ENCODE measurements at regions not wholly inside any gene's neighbourhood (a gene's known extent, or its start where the extent isn't known, plus 50 kb on each side); places are given as distances from the start of the nearest gene placed in this dataset.

DNA sequence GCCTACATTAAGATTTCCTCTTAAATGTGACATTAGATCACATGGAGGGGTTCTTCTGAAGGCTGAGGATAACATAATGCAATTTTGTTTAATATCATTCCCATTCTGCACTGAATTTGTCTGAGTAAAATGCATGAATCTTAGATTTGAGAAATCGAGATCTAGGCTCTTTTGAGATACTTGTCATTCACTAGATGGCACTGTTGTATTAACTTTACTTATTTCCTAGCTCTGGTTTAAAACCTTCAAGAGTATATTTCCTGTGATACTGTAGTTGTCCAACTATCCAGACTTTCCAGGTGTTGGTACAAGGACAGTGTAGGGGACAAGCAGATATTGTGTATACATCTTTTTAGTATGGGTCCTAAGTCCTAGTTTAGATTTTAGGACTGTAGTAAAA, 91.7 kb upstream of the SEL1L start:
- no peaks in the 10 kb centered on the region for H3K27me3 ChIP-seq (ENCODE audit: control insufficient read depth in 2 of 2, insufficient read depth in 2 of 2, low read length in 2 of 2)
- no peak overlapping the region for H3K27ac Mint-ChIP-seq
- DNase-seq: no peak
- H4K20me1 ChIP-seq (ENCODE audit: insufficient read depth, low read length): no peaks in the 10 kb centered on the region
- H3K27ac ChIP-seq (ENCODE audit: low read depth in 1 of 2, low read length in 2 of 2): no peak overlapping the region
- H3K4me2 ChIP-seq (replicated peaks; ENCODE audit: extremely low read depth, low read length, poor library complexity, severe bottlenecking): no peak overlapping the region
- H3K9ac ChIP-seq (ENCODE audit: insufficient read depth, low read length, poor library complexity, severe bottlenecking): no peak overlapping the region
- WGBS (ENCODE audit: insufficient coverage): no CpG with 5 or more reads among the region's 1 CpG
- H2AFZ ChIP-seq (ENCODE audit: insufficient read depth, low read depth, low read length, poor library complexity, severe bottlenecking): no peak overlapping the region
- no peak overlapping the region for H3K4me3 ChIP-seq (replicated peaks in 1 of 3; ENCODE audit: low read depth in 2 of 3, low read length in 3 of 3)
- H3K4me1 ChIP-seq (ENCODE audit: control insufficient read depth in 1 of 2, insufficient read depth in 2 of 2, low read length in 2 of 2): no peaks in the 10 kb centered on the region
- no peaks in the 10 kb centered on the region for H3K36me3 ChIP-seq (replicated peaks in 1 of 2; ENCODE audit: control insufficient read depth in 1 of 2, insufficient read depth in 2 of 2, low read length in 2 of 2)
- no peaks in the 10 kb centered on the region for H3K36me3 Mint-ChIP-seq
- H3K4me1 Mint-ChIP-seq: peaks cover 5% of the 10 kb centered on the region
- H3K4me3 Mint-ChIP-seq: no peak overlapping the region
- TF ChIP-seq, protein P1, sequence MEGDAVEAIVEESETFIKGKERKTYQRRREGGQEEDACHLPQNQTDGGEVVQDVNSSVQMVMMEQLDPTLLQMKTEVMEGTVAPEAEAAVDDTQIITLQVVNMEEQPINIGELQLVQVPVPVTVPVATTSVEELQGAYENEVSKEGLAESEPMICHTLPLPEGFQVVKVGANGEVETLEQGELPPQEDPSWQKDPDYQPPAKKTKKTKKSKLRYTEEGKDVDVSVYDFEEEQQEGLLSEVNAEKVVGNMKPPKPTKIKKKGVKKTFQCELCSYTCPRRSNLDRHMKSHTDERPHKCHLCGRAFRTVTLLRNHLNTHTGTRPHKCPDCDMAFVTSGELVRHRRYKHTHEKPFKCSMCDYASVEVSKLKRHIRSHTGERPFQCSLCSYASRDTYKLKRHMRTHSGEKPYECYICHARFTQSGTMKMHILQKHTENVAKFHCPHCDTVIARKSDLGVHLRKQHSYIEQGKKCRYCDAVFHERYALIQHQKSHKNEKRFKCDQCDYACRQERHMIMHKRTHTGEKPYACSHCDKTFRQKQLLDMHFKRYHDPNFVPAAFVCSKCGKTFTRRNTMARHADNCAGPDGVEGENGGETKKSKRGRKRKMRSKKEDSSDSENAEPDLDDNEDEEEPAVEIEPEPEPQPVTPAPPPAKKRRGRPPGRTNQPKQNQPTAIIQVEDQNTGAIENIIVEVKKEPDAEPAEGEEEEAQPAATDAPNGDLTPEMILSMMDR (IDR thresholded peaks at IDR 0.05): no peak
- H3K79me2 ChIP-seq (ENCODE audit: insufficient read depth, low read length): no peaks in the 10 kb centered on the region
- H3K27me3 Mint-ChIP-seq (ENCODE audit: low read depth in 3 of 3): peaks cover 0 to 3% (median 0%) of the 10 kb centered on the region in 3 donors
- H3K9me3 ChIP-seq (replicated peaks in 1 of 2; ENCODE audit: control insufficient read depth in 1 of 2, insufficient read depth in 1 of 2, low read length in 2 of 2): peaks cover 0 to 4% of the 10 kb centered on the region in 2 donors
- intact Hi-C loops (cut with micrococcal nuclease): no loop called here
- H3K9me3 Mint-ChIP-seq: peaks cover 2 to 18% (median 5%) of the 10 kb centered on the region in 7 donors

DNA sequence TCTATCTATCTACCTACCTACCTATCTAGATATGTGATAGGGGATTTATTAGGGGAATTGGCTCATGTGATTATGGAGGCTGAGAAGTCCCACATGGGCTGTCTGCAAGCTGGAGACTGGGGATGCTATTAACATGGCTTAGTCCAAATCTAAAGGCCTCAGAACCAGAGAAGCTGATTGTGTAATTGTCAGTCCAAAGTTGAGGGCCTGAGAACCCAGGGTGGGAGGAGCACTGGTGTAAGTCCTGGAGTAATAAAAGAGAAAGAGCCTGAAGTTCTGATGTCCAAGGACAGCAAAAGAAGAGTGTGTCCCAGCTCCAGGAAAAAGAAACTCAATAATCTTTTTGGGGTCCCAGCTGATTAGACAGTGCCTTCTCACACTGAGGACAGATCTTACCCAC, 98.5 kb upstream of the SEL1L start:
- H3K4me1 ChIP-seq (ENCODE audit: control insufficient read depth in 1 of 2, insufficient read depth in 2 of 2, low read length in 2 of 2): no peaks in the 10 kb centered on the region
- H3K9me3 ChIP-seq (replicated peaks in 1 of 2; ENCODE audit: control insufficient read depth in 1 of 2, insufficient read depth in 1 of 2, low read length in 2 of 2): no peaks in the 10 kb centered on the region
- no peaks in the 10 kb centered on the region for H3K36me3 ChIP-seq (replicated peaks in 1 of 2; ENCODE audit: control insufficient read depth in 1 of 2, insufficient read depth in 2 of 2, low read length in 2 of 2)
- no peak overlapping the region for H3K4me3 ChIP-seq (replicated peaks in 1 of 3; ENCODE audit: low read depth in 2 of 3, low read length in 3 of 3)
- no peak overlapping the region for H2AFZ ChIP-seq (ENCODE audit: insufficient read depth, low read depth, low read length, poor library complexity, severe bottlenecking)
- no peak overlapping the region for H3K4me3 Mint-ChIP-seq
- no peak overlapping the region for H3K4me2 ChIP-seq (replicated peaks; ENCODE audit: extremely low read depth, low read length, poor library complexity, severe bottlenecking)
- H3K27me3 Mint-ChIP-seq (ENCODE audit: low read depth in 3 of 3): peaks cover 0 to 6% (median 5%) of the 10 kb centered on the region in 3 donors
- peaks cover 0 to 4% (median 3%) of the 10 kb centered on the region in 7 donors for H3K9me3 Mint-ChIP-seq
- DNase-seq: no peak
- TF ChIP-seq, protein P1 (IDR thresholded peaks at IDR 0.05): no peak
- no peaks in the 10 kb centered on the region for H3K79me2 ChIP-seq (ENCODE audit: insufficient read depth, low read length)
- H3K27me3 ChIP-seq (ENCODE audit: control insufficient read depth in 2 of 2, insufficient read depth in 2 of 2, low read length in 2 of 2): no peaks in the 10 kb centered on the region
- H3K4me1 Mint-ChIP-seq: no peaks in the 10 kb centered on the region
- no peak overlapping the region for H3K9ac ChIP-seq (ENCODE audit: insufficient read depth, low read length, poor library complexity, severe bottlenecking)
- no peaks in the 10 kb centered on the region for H4K20me1 ChIP-seq (ENCODE audit: insufficient read depth, low read length)
- no peaks in the 10 kb centered on the region for H3K36me3 Mint-ChIP-seq
- H3K27ac Mint-ChIP-seq: no peak overlapping the region
- H3K27ac ChIP-seq (ENCODE audit: low read depth in 1 of 2, low read length in 2 of 2): no peak overlapping the region
- intact Hi-C loops (cut with micrococcal nuclease): no loop called here

All from CD14-positive monocyte (primary cell).